Left lung (tissue), 4 donors: ENCODE measurements at regions not wholly inside any gene's neighbourhood (a gene's known extent, or its start where the extent isn't known, plus 50 kb on each side); places are given as distances from the start of the nearest gene placed in this dataset.
"Not testable (repeated sequence)": the region's sequence is repeated elsewhere in the genome, so short reads cannot be mapped to it uniquely, and the experiment has no call there.

Experiments used
- ATAC-seq: fragments of 200-7000 bp; cut with Tn5 transposase; one replicate; pipeline ENCODE4 v1.9.1; 2020; ENCODE audit warnings: moderate library complexity
- DNase-seq, 4 donors: peaks; one replicate each; pipeline ENCODE4 v3.0.0-alpha.2; 2013 to 2020
- H3K27ac ChIP-seq, 2 donors: fragments of 200-600 bp; sonication (generic) in 1 of 2; one replicate each; pipeline versions ENCODE4 v1.5.0 to v1.8.0; 2020 to 2021
- H3K27me3 ChIP-seq, 2 donors: fragments of 200-600 bp; sonication (generic) in 1 of 2; one replicate each; pipeline versions ENCODE4 v1.5.0 to v1.8.0; 2020 to 2021
- H3K36me3 ChIP-seq, 2 donors: fragments of 200-600 bp; sonication (generic) in 1 of 2; one replicate each; pipeline versions ENCODE4 v1.5.0 to v1.8.0; 2020 to 2021
- H3K4me1 ChIP-seq, 2 donors: fragments of 200-600 bp; one replicate each; pipeline ENCODE4 v1.8.0; 2021
- H3K4me3 ChIP-seq, 2 donors: fragments of 200-600 bp; sonication (generic) in 1 of 2; one replicate each; pipeline versions ENCODE4 v1.5.0 to v1.8.0; 2020 to 2021; ENCODE audit warnings: mild to moderate bottlenecking in 1 of 2
- H3K9me3 ChIP-seq, 2 donors: fragments of 200-600 bp; sonication (generic) in 1 of 2; one replicate each; pipeline versions ENCODE4 v1.5.0 to v1.8.0; 2020 to 2021
- CTCF ChIP-seq, 2 donors: fragments of 200-600 bp; sonication (generic) in 1 of 2; IDR thresholded peaks; one replicate each; pipeline versions ENCODE4 v1.5.0 to v1.8.0; 2021; ENCODE audit warnings: antibody characterized with exemption in 2 of 2
- intact Hi-C, 2 donors: fragments of 100-400 bp; cut with DNase I; formaldehyde crosslinking; loops; one replicate each; pipeline versions ENCODE4 v1.11.2 to v1.14.2; 2022
- donor health status: DM: no; HTN: yes; CAD: no.
- donor health status: DM: no; HTN: no; CAD: no.

DNA sequence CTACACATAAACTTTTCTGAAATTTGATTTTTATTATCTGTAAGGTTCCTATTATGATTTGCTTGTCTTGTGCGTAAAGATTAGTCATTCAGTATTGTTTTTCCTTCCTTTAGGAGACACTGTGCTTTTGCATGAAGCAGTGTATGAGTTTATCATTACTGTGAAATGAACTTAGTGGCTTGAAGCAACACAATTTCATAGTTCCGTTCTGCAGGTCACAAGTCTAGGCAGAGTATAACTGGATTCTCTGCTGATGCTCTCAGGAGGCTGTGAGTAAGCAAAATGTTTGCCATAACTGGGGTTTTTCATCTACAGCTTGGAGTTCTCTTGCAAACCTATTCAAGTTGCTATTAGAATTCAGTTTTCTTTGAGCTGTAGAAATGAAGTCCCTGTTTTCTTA, 1136.1 kb downstream of the OTOL1 start:
- no peaks in the 10 kb centered on the region for H3K4me1 ChIP-seq
- TF ChIP-seq CTCF (IDR thresholded peaks at IDR 0.05): no peak
- H3K9me3 ChIP-seq: peaks cover 0 to 8% of the 10 kb centered on the region in 2 donors
- DNase-seq: no peak
- H3K27me3 ChIP-seq: no peaks in the 10 kb centered on the region
- intact Hi-C loops: no loop called here
- no peaks in the 10 kb centered on the region for H3K36me3 ChIP-seq
- no peak overlapping the region for H3K27ac ChIP-seq
- no peak overlapping the region for H3K4me3 ChIP-seq
- ATAC-seq: no peak

DNA sequence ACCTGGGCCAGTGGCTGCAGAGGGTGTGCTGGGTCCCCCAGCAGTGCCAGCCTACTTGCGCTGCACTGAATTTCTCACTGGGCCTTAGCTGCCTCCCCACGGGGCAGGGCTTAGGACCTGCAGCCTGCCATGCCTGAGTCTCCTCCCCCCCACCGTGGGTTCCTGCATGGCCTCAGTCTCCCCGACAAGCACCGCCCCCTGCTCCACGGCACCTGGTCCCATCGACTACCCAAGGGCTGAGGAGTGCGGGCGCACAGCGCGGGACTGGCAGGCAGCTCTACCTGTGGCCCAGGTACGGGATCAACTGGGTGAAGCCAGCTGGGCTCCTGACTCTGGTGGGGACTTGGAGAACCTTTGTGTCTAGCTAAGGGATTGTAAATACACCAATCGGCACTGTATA, 1143.6 kb downstream of the OTOL1 start:
- H3K4me1 ChIP-seq, H3K4me3 ChIP-seq, ATAC-seq, H3K27me3 ChIP-seq, H3K27ac ChIP-seq, H3K36me3 ChIP-seq, intact Hi-C loops, DNase-seq: not testable (repeated sequence)
- peaks cover 0 to 16% of the 10 kb centered on the region in 2 donors for H3K9me3 ChIP-seq

DNA sequence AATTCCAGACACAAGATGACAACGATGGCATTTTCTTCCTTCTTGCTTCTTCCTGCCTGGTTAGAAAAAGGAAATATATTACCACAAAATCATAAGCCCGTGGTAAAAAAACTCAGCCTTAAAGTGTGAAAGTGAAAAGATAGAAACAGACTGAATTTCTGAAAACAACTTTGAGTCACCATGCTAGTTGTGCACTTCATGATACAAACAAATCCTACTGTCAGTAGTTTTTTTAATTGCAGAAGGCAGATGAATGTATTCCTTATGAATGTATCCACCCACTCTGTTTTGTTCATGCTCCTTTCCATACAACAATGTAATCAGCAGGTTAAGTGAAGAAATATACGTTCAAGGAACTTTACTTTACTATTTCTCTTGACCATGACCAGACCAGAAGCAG, 1144.7 kb downstream of the OTOL1 start:
- intact Hi-C loops: no loop called here
- no peak for ATAC-seq
- H3K27me3 ChIP-seq: no peaks in the 10 kb centered on the region
- no peak overlapping the region for H3K27ac ChIP-seq
- DNase-seq: no peak
- H3K4me3 ChIP-seq: no peak overlapping the region
- no peak for TF ChIP-seq CTCF (IDR thresholded peaks at IDR 0.05)
- no peaks in the 10 kb centered on the region for H3K4me1 ChIP-seq
- peaks cover 0 to 18% of the 10 kb centered on the region in 2 donors for H3K9me3 ChIP-seq
- H3K36me3 ChIP-seq: no peaks in the 10 kb centered on the region

- H3K9me3 ChIP-seq: peaks cover 0 to 19% of the 10 kb centered on the region in 2 donors
- H3K36me3 ChIP-seq: no peaks in the 10 kb centered on the region
- no peaks in the 10 kb centered on the region for H3K27me3 ChIP-seq
- no peak overlapping the region for H3K4me3 ChIP-seq
- no peaks in the 10 kb centered on the region for H3K4me1 ChIP-seq
- DNase-seq: no peak
- intact Hi-C loops: no loop called here
- no peak for TF ChIP-seq CTCF (IDR thresholded peaks at IDR 0.05)
- ATAC-seq: no peak
- no peak overlapping the region for H3K27ac ChIP-seq
Measured at GRCh38 chr3:162641907-162642306, 1145.3 kb downstream of the OTOL1 start.

- H3K27ac ChIP-seq: no peak overlapping the region
- H3K9me3 ChIP-seq: peaks cover 0 to 23% of the 10 kb centered on the region in 2 donors
- no peak overlapping the region for H3K4me3 ChIP-seq
- ATAC-seq (no peak), DNase-seq (no peak)
- H3K36me3 ChIP-seq: no peaks in the 10 kb centered on the region
- no peaks in the 10 kb centered on the region for H3K27me3 ChIP-seq
- H3K4me1 ChIP-seq: no peaks in the 10 kb centered on the region
- TF ChIP-seq CTCF (IDR thresholded peaks at IDR 0.05): no peak
- intact Hi-C loops: no loop called here
Measured at GRCh38 chr3:162643245-162643644, 1146.6 kb downstream of the OTOL1 start.

- intact Hi-C loops: no loop called here
- TF ChIP-seq CTCF (IDR thresholded peaks at IDR 0.05): no peak
Measured at GRCh38 chr3:162647321-162647720, 1150.7 kb downstream of the OTOL1 start.

More at GRCh38 chr3:162647321-162647720, 1150.7 kb downstream of the OTOL1 start:
- no peak for ATAC-seq
- Histone ChIP-seq H3K9me3 (peaks cover 0 to 23% of the 10 kb centered on the region in 2 donors), H3K27ac (no peak overlapping the region), H3K4me1 (no peaks in the 10 kb centered on the region), H3K36me3 (no peaks in the 10 kb centered on the region), H3K27me3 (no peaks in the 10 kb centered on the region), H3K4me3 (no peak overlapping the region)
- no peak for DNase-seq
